ENCODE measurements at regions not wholly inside any gene's neighbourhood (a gene's known extent, or its start where the extent isn't known, plus 50 kb on each side); places are given as distances from the start of the nearest gene placed in this dataset.

- DNase-seq = no peak
Measured at GRCh38 chr5:77157732-77158532, 52.5 kb upstream of the PDE8B start.

- DNase-seq = no peak
Measured at GRCh38 chr5:77156379-77156778, 54.1 kb upstream of the PDE8B start.

GRCh38 chr5:77155179-77155785, 55.2 kb upstream of the PDE8B start:
- no peak for DNase-seq

GRCh38 chr5:77152441-77152840, 58.0 kb upstream of the PDE8B start:
- no peak for DNase-seq

- no peak for DNase-seq
Measured at GRCh38 chr5:77151501-77151900, 59.0 kb upstream of the PDE8B start.

GRCh38 chr5:77146896-77147295, 59.8 kb upstream of the ZBED3 start:
- DNase-seq = no peak

- DNase-seq = no peak
Measured at GRCh38 chr5:77145666-77146065, 58.6 kb upstream of the ZBED3 start.

GRCh38 chr5:77144837-77145139, 57.7 kb upstream of the ZBED3 start:
- no peak for DNase-seq

GRCh38 chr5:77143998-77144836, 57.1 kb upstream of the ZBED3 start:
- DNase-seq = peak; percentile 75

- DNase-seq = no peak
Measured at GRCh38 chr5:77140350-77140749, 53.3 kb upstream of the ZBED3 start.

GRCh38 chr5:77139001-77139400, 51.9 kb upstream of the ZBED3 start:
- DNase-seq = no peak

All from RPMI8226 (cell line).